Iris pigment epithelial cell (primary cell): ENCODE measurements at regions not wholly inside any gene's neighbourhood (a gene's known extent, or its start where the extent isn't known, plus 50 kb on each side); places are given as distances from the start of the nearest gene placed in this dataset.
A peak's percentile ranks its signal among the peaks of the same experiment; 100 is the strongest.
"Not testable (repeated sequence)": the region's sequence is repeated elsewhere in the genome, so short reads cannot be mapped to it uniquely, and the experiment has no call there.

Experiments used
- DNase-seq: peaks from one replicate; pipeline ENCODE4 v3.0.0-alpha.2; 2011; ENCODE audit warnings: low read depth

- peak; percentile 66 for DNase-seq
These were observed 190.3 kb upstream of the TAB2 start for GRCh38 chr6:149127212-149127611.

GRCh38 chr6:149128489-149129145 lies 188.9 kb upstream of the TAB2 start:
- DNase-seq = peak; percentile 7

- peak; percentile 76 for DNase-seq
These were observed 188.0 kb upstream of the TAB2 start for GRCh38 chr6:149129371-149130077.

- peak; percentile 8 for DNase-seq
These were observed 187.4 kb upstream of the TAB2 start for GRCh38 chr6:149130090-149130489.

GRCh38 chr6:149130508-149130907 lies 187.0 kb upstream of the TAB2 start:
- no peak for DNase-seq

GRCh38 chr6:149131891-149132290 lies 185.6 kb upstream of the TAB2 start:
- no peak for DNase-seq

- DNase-seq = no peak
These were observed 185.2 kb upstream of the TAB2 start for GRCh38 chr6:149132336-149132735.

GRCh38 chr6:149134511-149134933 lies 183.0 kb upstream of the TAB2 start:
- peak; percentile 12 for DNase-seq

- DNase-seq = no peak
These were observed 181.7 kb upstream of the TAB2 start for GRCh38 chr6:149135809-149136208.

GRCh38 chr6:149136273-149136912 lies 181.1 kb upstream of the TAB2 start:
- DNase-seq = no peak

- DNase-seq = no peak
These were observed 180.6 kb upstream of the TAB2 start for GRCh38 chr6:149136913-149137286.

- peak; percentile 41 for DNase-seq
These were observed 179.9 kb upstream of the TAB2 start for GRCh38 chr6:149137594-149137993.

GRCh38 chr6:149138089-149138488 lies 179.4 kb upstream of the TAB2 start:
- DNase-seq = no peak

GRCh38 chr6:149138699-149139294 lies 178.7 kb upstream of the TAB2 start:
- no peak for DNase-seq

- no peak for DNase-seq
These were observed 177.8 kb upstream of the TAB2 start for GRCh38 chr6:149139782-149140136.

GRCh38 chr6:149140137-149140909 lies 177.2 kb upstream of the TAB2 start:
- DNase-seq = no peak

- DNase-seq = no peak
These were observed 176.6 kb upstream of the TAB2 start for GRCh38 chr6:149140910-149141290.

- DNase-seq = no peak
These were observed 174.5 kb upstream of the TAB2 start for GRCh38 chr6:149142924-149143429.

GRCh38 chr6:149145800-149146199 lies 171.7 kb upstream of the TAB2 start:
- DNase-seq = not testable (repeated sequence)

GRCh38 chr6:149147195-149147594 lies 170.3 kb upstream of the TAB2 start:
- no peak for DNase-seq

GRCh38 chr6:149147938-149148718 lies 169.4 kb upstream of the TAB2 start:
- DNase-seq = no peak
